Lower lobe of right lung (tissue), 2 donors: ENCODE measurements at regions not wholly inside any gene's neighbourhood (a gene's known extent, or its start where the extent isn't known, plus 50 kb on each side); places are given as distances from the start of the nearest gene placed in this dataset.
A peak's percentile ranks its signal among the peaks of the same experiment; 100 is the strongest.
"Not testable (repeated sequence)": the region's sequence is repeated elsewhere in the genome, so short reads cannot be mapped to it uniquely, and the experiment has no call there.

Experiments
- ATAC-seq, 2 donors: fragments of 200-7000 bp; cut with Tn5 transposase; one replicate each; pipeline ENCODE4 v1.9.1; 2020 to 2022; ENCODE audit warnings: mild to moderate bottlenecking in 2 of 2, moderate library complexity in 2 of 2
- DNase-seq: peaks from one replicate; pipeline ENCODE4 v3.0.0-alpha.2; 2020
- H3K27ac ChIP-seq: fragments of 200-600 bp; one replicate; pipeline ENCODE4 v1.8.0; 2022
- H3K27me3 ChIP-seq: fragments of 200-600 bp; one replicate; pipeline ENCODE4 v1.8.0; 2022; ENCODE audit warnings: low read depth
- H3K36me3 ChIP-seq: fragments of 200-600 bp; one replicate; pipeline ENCODE4 v1.8.0; 2022; ENCODE audit warnings: mild to moderate bottlenecking
- H3K4me1 ChIP-seq: fragments of 200-600 bp; one replicate; pipeline ENCODE4 v1.8.0; 2022
- H3K4me3 ChIP-seq: fragments of 200-600 bp; one replicate; pipeline ENCODE4 v1.8.0; 2022; ENCODE audit warnings: mild to moderate bottlenecking
- H3K9me3 ChIP-seq: fragments of 200-600 bp; one replicate; pipeline ENCODE4 v1.8.0; 2022
- CTCF ChIP-seq: fragments of 200-600 bp; IDR thresholded peaks from one replicate; pipeline ENCODE4 v1.8.0; 2022; ENCODE audit warnings: antibody characterized with exemption, mild to moderate bottlenecking
- intact Hi-C: fragments of 100-400 bp; cut with DNase I; formaldehyde crosslinking; loops from one replicate; pipeline ENCODE4 v1.11.0; 2022
- donor health status: DM: no; HTN: yes; CAD: no; lungs with severe emphysema.

- intact Hi-C loops, result no loop called here
- TF ChIP-seq CTCF, result no peak
- Histone ChIP-seq H3K4me1 (peaks cover 11% of the 10 kb centered on the region), H3K36me3 (no peaks in the 10 kb centered on the region), H3K27me3 (peaks cover 7% of the 10 kb centered on the region), H3K9me3 (no peaks in the 10 kb centered on the region), H3K4me3 (no peak overlapping the region), H3K27ac (no peak overlapping the region)
- ATAC-seq (no peak), DNase-seq (no peak)
These were observed 157.3 kb upstream of the S1PR3 start for GRCh38 chr9:88833946-88834345.

GRCh38 chr9:88835038-88835466, 156.2 kb upstream of the S1PR3 start:
- no peak overlapping the region for H3K27ac ChIP-seq
- no peak for TF ChIP-seq CTCF
- peaks cover 11% of the 10 kb centered on the region for H3K4me1 ChIP-seq
- intact Hi-C loops, result no loop called here
- H3K27me3 ChIP-seq, result peaks cover 7% of the 10 kb centered on the region
- H3K36me3 ChIP-seq, result no peaks in the 10 kb centered on the region
- ATAC-seq, result peak in 1 of 2 donors; percentile 40
- DNase-seq, result no peak
- no peak overlapping the region for H3K4me3 ChIP-seq
- H3K9me3 ChIP-seq, result no peaks in the 10 kb centered on the region

DNA sequence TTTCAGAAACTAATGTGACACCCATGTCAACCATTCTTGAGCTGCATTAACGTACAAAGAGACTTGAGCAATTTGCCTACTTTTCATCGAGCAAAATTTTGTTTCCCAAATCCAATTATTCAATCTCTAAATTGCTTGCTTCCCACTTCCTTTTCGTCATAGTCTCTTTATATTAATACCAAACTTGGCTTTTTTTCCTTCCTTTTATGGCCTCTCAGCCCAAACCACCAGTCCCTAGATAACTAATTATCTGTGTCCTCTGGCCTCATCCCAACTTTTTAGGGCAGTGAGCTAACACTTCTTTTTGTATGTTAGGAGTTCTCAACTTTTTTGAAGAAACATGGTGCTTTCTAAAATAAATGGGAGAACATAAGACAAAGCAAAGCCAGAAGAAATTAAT, 155.5 kb upstream of the S1PR3 start:
- no peak for DNase-seq

DNA sequence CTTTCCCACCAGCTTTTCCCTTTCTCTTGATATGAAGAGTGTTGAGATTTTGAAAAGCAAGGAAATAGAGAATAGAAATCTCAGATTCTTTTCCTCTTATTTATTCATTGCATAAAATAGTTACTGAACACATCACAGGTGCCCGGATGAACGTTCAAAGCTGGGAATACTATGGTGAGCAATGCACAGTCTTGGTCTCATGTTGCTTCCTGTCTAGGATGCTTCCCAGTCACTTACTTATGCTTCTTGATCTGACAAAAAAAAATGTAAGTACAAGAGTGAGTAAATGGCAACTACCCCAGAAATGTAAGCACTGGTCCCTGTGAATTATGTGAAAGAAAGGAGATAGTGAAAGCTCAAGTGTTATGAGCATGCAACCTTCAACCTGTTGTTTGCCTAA, 153.5 kb upstream of the S1PR3 start:
- Histone ChIP-seq H3K27ac (no peak overlapping the region), H3K36me3 (no peaks in the 10 kb centered on the region), H3K27me3 (peaks cover 7% of the 10 kb centered on the region), H3K4me3 (no peak overlapping the region), H3K9me3 (no peaks in the 10 kb centered on the region), H3K4me1 (peaks cover 11% of the 10 kb centered on the region)
- no peak for TF ChIP-seq CTCF
- intact Hi-C loops, result no loop called here
- ATAC-seq (no peak), DNase-seq (no peak)

More for the DNA sequence above, 155.5 kb upstream of the S1PR3 start:
- H3K9me3 ChIP-seq, result no peaks in the 10 kb centered on the region
- intact Hi-C loops, result no loop called here
- H3K27me3 ChIP-seq, result peaks cover 7% of the 10 kb centered on the region
- ATAC-seq, result no peak
- no peaks in the 10 kb centered on the region for H3K36me3 ChIP-seq
- H3K4me1 ChIP-seq, result peaks cover 11% of the 10 kb centered on the region
- no peak for TF ChIP-seq CTCF
- no peak overlapping the region for H3K4me3 ChIP-seq
- no peak overlapping the region for H3K27ac ChIP-seq

DNA sequence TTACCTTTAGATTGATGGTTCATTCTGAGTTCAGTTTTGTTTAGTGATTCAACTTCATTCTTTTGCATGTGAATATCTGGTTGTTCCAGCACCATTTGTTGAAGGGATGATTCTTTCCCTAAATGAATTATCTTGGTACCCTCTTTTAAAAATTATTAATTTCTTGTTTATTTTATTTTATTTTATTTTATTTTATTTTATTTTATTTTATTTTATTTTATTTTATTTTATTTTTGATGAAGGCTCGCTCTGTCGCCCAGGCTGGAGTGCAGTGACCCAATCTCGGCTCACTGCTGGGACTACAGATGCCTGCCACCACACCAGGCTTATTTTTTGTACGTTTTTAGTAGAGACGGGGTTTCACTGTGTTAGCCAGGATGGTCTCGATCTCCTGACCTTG, 141.4 kb upstream of the S1PR3 start:
- H3K9me3 ChIP-seq, H3K27ac ChIP-seq, ATAC-seq, H3K27me3 ChIP-seq, H3K4me3 ChIP-seq, DNase-seq, H3K36me3 ChIP-seq, H3K4me1 ChIP-seq, intact Hi-C loops: not testable (repeated sequence)

DNA sequence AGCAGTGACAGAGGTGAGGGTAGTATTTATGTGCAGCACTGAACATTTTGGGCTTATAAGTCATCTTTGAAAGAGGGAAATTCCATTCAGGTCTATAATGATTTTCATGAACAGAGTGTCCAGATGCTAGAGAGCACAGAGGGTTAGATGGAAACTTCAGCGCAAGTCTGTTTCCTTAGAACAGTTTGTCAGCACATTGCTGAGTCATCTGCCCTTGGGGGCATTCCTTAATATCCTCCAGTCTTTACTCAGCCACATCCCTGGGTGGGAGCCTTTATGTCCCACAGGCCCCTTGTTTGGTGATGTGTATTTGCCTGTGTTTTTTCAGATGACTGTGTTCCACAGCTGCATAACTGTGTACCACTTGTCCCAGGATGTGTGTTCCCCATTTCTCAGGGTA, 138.5 kb upstream of the S1PR3 start:
- no peak overlapping the region for H3K27ac ChIP-seq
- no peak overlapping the region for H3K4me3 ChIP-seq
- H3K9me3 ChIP-seq, result peaks cover 5% of the 10 kb centered on the region
- H3K27me3 ChIP-seq, result no peaks in the 10 kb centered on the region
- no peaks in the 10 kb centered on the region for H3K4me1 ChIP-seq
- DNase-seq (no peak), ATAC-seq (no peak)
- intact Hi-C loops, result no loop called here
- no peak for TF ChIP-seq CTCF
- no peaks in the 10 kb centered on the region for H3K36me3 ChIP-seq
